ENCODE measurements at regions not wholly inside any gene's neighbourhood (a gene's known extent, or its start where the extent isn't known, plus 50 kb on each side); places are given as distances from the start of the nearest gene placed in this dataset.

DNA sequence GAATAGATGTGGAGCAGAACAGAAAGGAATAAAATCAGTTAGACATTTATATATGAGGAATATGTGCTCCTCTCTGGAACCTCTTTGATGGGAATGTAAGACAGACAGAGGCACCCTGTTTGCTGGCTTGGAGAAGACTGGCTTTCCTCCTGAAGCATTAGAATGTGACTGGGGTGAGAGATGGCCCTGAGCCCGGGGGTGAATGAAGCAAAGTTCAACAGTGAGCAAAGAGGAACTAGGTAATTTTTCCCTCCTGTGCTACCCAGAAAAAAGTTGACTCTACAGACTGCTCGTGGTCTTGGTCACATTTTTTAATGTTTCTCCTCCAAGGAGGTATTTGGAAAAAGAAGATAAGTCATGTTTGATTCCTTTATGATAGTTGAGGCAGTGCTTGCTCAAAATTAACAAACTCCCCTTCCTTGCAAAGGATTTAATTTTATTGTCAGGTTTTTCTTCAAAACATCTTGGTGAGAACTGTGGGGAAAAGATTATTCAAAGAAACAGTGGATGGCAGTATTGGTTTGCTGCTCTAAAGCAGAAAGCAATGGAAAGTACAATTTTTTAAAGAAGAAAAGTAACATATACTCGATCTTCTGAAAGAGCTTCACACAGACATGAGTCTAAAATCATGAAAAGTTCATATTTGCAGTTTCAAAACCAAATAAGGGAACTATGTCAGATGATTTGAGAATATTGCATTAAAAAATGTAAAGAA lies 370.4 kb upstream of the CDIN1 start:
- dilution Hi-C loops (cut with HindIII; ENCODE audit: low sequenced_read_pairs, unreplicated experiment) (no loop called here), intact Hi-C loops (cut with micrococcal nuclease) (loop anchor here (5.0 to 10.0 kb wide), 3 partner anchors 676 to 923 kb away; no protein-coding TSS in a partner anchor), in situ Hi-C loops (cut with MboI; ENCODE audit: low sequenced_read_pairs) (loop anchor here (25.0 kb wide), 1 partner anchor 928 kb away; no protein-coding TSS in a partner anchor)
- Histone ChIP-seq H3K4me3 (ENCODE audit: insufficient read depth, low read depth, low read length) (no peak overlapping the region), H2AK5ac (ENCODE audit: low read depth, low read length) (no peak overlapping the region), H3K9me1 (ENCODE audit: insufficient read depth, low read length) (no peaks in the 10 kb centered on the region), H3K18ac (ENCODE audit: low read depth, low read length) (no peak overlapping the region), H3K27me3 (ENCODE audit: control insufficient read depth, insufficient read depth, low read length) (no peaks in the 10 kb centered on the region), H4K91ac (ENCODE audit: insufficient read depth, low read depth, low read length) (no peak overlapping the region), H3K4me2 (ENCODE audit: low read depth, low read length) (no peak overlapping the region), H3K27ac (ENCODE audit: insufficient read depth, low read length) (no peak overlapping the region), H2BK20ac (ENCODE audit: low read depth, low read length) (no peak overlapping the region; the same call in 1 of the 2 replicates), H2BK15ac (ENCODE audit: low read depth, low read length) (no peak overlapping the region), H4K8ac (ENCODE audit: low read depth in 2 of 2, low read length in 2 of 2) (peak overlapping the region in 1 of 2 experiments; percentile 39; a peak in 1 of 4 replicates), H3K4ac (ENCODE audit: low read depth, low read length) (0 out of 2 replicates have a peak overlapping the region, but pooled peaks have one; percentile 23), H3K56ac (ENCODE audit: extremely low read depth, insufficient read depth, low read length) (no peak overlapping the region), H4K20me1 (ENCODE audit: insufficient read depth, low read length) (no peaks in the 10 kb centered on the region), H2AFZ (replicated peaks; ENCODE audit: low read length, poor library complexity) (peak overlapping the region; percentile 65), H3K4me1 (ENCODE audit: control insufficient read depth, insufficient read depth, low read length) (0 out of 2 replicates have a peak, but pooled peaks cover 2% of the 10 kb centered on the region), H3K79me1 (ENCODE audit: low read depth in 1 of 2, low read length in 2 of 2) (no peaks in the 10 kb centered on the region), H3K14ac (replicated peaks; ENCODE audit: low read depth, low read length) (peak overlapping the region; percentile 70; the same call in 1 of the 2 replicates), H3K36me3 (ENCODE audit: control insufficient read depth, insufficient read depth, low read length) (no peaks in the 10 kb centered on the region), H4K5ac (ENCODE audit: low read depth, low read length) (no peak overlapping the region), H3K23ac (ENCODE audit: low read depth, low read length) (no peak overlapping the region), H3K9ac (ENCODE audit: low read depth, low read length) (no peak overlapping the region), H2AK9ac (replicated peaks; ENCODE audit: low read depth, low read length, poor library complexity) (no peak overlapping the region), H2BK5ac (ENCODE audit: low read depth, low read length, poor library complexity, severe bottlenecking) (no peak overlapping the region), H2BK120ac (ENCODE audit: low read depth, low read length) (peak overlapping the region; percentile 41; the same call in 1 of the 2 replicates), H3K9me3 (ENCODE audit: control insufficient read depth, insufficient read depth, low read length) (no peaks in the 10 kb centered on the region)
- WGBS, 2 experiments (ENCODE audit: extremely low coverage in 2 of 2, insufficient read length in 1 of 2): no CpG with 5 or more reads among the region's 3 CpGs
- ChIA-PET CTCF (interaction anchor here (1.3 kb wide), 1 partner anchor 458 kb away, joined by 4 read pairs; no protein-coding TSS in a partner anchor), POLR2A (ENCODE audit: unreplicated experiment) (no interaction called here)
- peak; percentile 39 for TF ChIP-seq SMC3 (IDR thresholded peaks at IDR 0.05; ENCODE audit: low read depth, low read length)
- TF ChIP-seq RAD21 (IDR thresholded peaks at IDR 0.05; ENCODE audit: low read length): peak; percentile 62
- TF ChIP-seq, protein P1, sequence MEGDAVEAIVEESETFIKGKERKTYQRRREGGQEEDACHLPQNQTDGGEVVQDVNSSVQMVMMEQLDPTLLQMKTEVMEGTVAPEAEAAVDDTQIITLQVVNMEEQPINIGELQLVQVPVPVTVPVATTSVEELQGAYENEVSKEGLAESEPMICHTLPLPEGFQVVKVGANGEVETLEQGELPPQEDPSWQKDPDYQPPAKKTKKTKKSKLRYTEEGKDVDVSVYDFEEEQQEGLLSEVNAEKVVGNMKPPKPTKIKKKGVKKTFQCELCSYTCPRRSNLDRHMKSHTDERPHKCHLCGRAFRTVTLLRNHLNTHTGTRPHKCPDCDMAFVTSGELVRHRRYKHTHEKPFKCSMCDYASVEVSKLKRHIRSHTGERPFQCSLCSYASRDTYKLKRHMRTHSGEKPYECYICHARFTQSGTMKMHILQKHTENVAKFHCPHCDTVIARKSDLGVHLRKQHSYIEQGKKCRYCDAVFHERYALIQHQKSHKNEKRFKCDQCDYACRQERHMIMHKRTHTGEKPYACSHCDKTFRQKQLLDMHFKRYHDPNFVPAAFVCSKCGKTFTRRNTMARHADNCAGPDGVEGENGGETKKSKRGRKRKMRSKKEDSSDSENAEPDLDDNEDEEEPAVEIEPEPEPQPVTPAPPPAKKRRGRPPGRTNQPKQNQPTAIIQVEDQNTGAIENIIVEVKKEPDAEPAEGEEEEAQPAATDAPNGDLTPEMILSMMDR (conservative IDR thresholded peaks at IDR 0.05; ENCODE audit: low read depth, low read length): peak; percentile 54
- no peak for TF ChIP-seq FOS (IDR thresholded peaks at IDR 0.05; ENCODE audit: low read depth, low read length)
- TF ChIP-seq RFX5 (IDR thresholded peaks at IDR 0.05; ENCODE audit: low read depth, low read length): no peak
- no peak for TF ChIP-seq RCOR1 (IDR thresholded peaks at IDR 0.05; ENCODE audit: insufficient replicate concordance, low read length)
- BruUV-seq (replicated peaks): no TSS peak
- peak; percentile 37 for DNase-seq
- ATAC-seq (ENCODE audit: low read depth): no peak

All from IMR-90 (cell line).